CD4-positive, alpha-beta T cell treated with Interleukin-12 subunit alpha and Interleukin-12 subunit beta, for 1 hour (primary cell): ENCODE measurements at regions not wholly inside any gene's neighbourhood (a gene's known extent, or its start where the extent isn't known, plus 50 kb on each side); places are given as distances from the start of the nearest gene placed in this dataset.
"Not testable (repeated sequence)": the region's sequence is repeated elsewhere in the genome, so short reads cannot be mapped to it uniquely, and the experiment has no call there.

Source experiments
- DNase-seq: peaks from one replicate; pipeline ENCODE4 v3.0.0-alpha.2; 2020

DNA sequence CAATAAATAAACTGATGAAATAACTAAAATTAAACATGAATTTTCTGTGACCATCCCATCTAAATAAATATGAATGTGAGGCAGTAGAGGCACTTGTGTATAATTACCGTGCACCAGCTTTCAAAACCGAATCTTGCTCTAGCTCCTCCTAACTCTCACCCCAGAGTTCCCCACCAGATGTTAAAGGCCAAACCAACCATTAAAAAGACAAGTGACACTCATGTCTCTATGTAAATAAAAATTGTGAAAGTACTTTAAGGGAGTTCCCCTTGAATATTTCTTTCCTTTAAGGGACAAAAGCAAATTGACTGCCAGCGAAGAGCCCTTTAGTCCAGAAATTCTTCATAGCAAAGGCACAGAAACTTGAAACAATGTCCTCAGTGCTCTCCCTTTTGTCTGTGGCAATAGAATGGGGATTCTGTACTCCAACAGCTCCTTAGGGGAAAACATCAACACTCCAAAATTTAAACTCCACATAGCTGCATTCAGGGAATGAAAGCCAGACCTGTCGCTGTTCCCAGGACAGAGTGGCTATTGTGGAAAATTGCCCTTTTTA, 101.7 kb upstream of the SOX21 start:
- DNase-seq: no peak

DNA sequence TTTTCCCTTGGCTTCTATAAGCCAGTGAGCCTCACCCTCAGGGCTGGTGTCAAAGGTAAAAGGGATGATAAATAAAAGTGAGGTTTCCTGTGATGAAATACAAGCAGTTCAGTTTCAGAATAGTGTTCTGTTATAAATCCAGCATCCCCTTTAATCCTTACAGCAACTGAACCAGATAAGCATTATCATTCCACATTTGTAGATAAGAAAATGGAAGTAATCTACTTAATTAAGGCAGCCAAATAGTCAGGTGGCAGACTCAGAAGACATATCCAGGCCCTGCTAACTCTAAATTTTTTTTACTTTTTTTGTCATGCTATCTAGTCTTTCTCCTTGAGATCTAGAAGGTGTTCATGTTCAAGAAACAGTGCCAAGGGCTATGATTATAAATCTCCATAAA, 99.4 kb upstream of the SOX21 start:
- DNase-seq: no peak

DNA sequence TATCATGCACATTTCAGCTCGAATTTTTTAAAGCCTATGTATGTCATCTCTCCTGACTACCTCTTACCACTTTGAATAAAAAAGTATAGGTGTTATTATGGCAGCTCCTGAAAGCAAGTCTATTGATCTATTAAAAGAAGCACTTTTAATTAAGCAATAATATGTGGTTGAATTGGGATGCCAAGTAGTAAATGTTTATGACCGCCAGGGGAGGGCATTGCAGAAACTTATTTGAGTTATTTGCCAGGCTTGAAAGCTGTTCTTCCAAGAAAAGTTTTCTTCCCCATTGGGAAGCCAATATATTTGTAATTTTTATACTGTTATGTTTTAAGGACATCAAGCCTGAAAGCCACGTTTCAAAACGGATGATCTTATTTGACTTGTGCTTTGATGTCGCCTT, 88.1 kb upstream of the SOX21 start:
- DNase-seq: no peak

DNA sequence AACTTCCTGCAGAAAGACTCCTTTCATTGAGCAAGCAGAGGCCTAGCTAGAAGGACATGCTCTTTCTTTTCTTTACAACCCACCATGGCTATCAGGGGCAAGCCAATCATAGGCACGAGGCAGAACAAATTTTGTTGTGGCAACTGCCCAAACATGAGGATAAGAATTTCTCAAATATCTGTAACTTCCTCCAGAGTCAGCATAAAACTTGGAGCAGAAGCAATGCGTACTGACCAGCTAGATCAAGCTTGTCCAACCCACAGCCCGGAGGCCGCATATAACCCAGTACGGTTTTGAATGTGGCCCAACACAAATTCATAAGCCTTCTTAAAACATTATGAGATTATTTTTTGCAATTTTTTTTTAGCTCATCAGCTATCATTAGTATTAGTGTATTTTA, 87.0 kb upstream of the SOX21 start:
- no peak for DNase-seq

DNA sequence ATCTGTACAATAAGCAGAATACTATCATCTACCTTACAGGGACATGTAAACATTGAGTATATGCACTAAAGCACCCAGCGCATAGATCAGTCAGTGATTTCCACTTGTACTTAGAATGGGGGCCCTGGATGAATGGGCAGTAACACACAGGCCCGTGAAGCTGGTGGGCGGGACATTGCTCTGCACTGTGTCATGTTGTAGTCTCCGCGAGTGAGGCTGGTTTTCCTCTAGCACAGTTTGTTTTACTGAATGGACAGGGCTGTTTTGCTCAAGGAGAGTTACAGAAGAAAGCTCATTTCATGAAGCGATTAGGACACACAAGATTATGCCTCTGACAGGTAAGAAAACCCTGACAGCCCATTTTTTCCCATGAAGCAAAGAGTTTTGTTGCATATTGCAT, 86.4 kb upstream of the SOX21 start:
- no peak for DNase-seq

DNA sequence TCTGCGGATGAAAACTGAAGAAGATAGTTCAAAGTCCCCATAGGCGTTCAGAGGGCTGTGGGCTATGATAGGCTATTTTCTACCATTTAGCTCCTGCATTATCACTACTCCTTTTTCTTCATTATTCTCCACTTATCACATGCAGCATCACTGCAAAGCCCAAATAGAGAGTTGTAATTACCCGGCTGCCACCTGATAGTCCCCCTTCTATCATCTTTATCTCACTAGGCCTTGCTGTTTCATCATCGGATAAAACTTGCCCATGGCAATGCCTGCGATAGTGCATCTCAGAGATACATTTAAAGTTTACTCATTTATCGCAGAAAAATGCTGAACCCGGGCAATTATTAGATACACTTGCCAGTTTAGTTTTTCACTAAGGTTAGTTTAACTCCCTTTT, 82.9 kb upstream of the SOX21 start:
- no peak for DNase-seq

DNA sequence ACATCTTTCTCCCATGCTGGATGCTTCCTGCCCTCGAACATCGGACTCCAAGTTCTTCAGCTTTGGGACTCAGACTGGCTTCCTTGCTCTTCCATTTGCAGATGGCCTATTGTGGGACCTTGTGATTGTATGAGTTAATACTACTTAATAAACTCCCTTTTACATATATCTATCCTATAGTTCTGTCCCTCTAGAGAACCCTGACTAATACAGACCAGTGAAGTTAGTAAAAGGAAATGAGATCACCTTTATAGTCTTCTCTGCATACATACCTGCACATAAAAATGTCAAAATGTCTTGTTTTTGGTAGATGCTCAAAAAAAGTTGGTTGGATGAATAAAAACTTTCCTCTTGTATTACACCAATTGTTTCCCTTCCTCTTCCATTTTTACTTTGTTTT, 73.9 kb upstream of the SOX21 start:
- not testable (repeated sequence) for DNase-seq

DNA sequence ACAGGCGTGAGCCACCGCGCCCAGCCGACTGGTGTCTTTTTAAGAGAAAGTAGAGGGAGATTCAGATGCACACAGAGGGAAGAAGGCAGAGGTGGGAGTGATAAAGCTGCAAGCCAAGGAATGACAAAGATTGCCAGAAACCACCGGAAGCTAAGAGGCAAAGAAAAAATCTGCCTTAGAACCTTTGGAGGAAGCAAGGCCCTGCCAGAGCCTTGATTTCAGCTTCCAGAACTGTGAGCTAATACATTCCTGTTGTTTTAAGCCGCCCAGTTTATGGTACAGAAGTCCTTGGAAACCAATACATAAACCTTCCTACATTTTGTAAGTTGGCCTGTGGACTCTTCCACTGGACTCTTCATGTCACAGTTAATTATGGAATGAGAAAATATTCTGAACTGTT, 71.7 kb upstream of the SOX21 start:
- DNase-seq: no peak

DNA sequence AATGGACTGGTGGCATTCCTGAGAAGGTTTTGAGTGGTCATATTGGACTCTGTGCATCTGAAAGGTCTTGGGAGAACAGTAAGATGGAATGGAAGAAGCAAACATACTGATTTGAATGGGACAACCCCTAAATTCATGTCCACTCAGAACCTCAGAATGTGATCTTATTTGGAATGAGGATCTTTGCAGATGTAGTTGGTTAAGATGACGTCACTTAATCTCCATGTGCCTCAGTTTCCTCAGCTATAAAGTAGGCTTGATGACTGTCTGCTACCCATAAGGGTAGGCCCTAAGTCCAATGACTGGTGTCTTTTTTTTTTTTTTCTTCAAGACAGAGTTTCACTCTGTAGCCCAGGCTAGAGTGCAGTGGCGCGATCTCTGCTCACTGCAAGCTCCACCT, 71.1 kb upstream of the SOX21 start:
- no peak for DNase-seq

DNA sequence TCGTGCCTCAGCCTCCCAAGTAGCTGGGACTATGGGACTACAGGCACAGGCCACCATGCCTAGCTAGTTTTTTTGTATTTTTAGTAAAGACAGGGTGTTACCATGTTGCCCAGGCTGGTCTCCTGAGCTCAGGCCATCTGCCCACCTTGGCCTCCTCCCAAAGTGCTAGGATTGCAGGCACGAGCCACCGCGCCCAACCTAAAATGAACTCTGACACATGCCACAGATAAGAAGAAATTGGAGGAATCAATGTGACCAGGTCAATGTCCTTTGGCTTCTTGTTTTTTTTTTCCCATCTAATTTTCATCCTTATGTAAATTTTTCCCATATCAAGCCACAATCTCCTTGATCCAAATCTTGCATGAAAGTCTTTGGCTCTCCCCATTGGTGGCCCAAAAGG, 68.1 kb upstream of the SOX21 start:
- no peak for DNase-seq

DNA sequence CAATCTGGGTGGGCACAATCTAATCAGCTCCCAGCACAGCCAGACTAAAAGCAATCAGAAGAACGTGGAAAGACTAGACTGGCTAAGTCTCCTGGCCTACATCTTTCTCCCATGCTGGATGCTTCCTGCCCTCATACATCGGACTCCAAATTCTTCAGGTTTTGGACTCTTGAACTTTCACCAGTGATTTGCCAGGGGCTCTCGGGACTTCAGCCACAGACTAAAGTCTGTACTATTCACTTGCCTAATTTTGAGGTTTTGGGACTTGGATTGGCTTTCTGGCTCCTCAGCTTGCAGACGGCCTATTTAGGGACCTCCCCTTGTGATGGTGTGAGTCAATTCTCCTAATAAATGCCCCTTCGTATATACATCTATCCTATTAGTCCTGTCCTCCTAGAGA, 66.6 kb upstream of the SOX21 start:
- DNase-seq: no peak

DNA sequence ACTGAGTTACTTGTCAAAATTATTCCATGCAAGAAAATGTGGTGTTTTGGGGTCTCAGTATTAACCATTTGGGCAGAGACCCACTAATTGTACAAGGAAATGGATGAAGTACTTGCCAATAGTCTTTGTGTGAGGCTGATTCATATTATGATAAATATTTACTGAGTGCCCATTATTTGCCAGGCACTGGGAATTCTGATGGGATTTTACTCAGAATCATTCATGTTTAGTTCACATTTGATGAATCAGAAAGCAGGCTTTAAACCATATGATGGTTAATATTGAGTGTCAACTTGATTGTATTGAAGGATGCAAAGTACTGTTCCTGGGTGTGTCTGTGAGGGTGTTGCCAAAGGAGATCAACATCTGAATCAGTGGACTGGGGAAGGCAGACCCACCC, 66.2 kb upstream of the SOX21 start:
- no peak for DNase-seq

DNA sequence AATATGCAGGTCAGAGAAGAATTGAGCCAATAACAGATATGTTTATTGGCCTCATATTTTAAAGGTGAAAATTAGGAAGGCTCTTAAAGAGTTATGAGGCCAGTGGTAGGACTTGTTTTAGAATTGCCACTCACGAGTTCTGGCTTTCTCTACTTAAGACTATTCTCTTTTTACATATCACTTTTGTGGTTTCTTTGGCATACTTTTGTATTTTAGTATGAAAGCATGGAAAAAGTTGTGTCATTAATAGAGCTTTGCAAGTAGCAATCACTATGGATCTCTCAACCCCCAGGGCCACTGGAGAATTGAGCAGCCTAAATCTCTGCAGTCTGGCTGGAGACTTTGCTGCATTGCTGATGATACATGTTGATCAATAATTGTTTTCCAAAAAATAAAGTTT, 64.6 kb upstream of the SOX21 start:
- DNase-seq: no peak

DNA sequence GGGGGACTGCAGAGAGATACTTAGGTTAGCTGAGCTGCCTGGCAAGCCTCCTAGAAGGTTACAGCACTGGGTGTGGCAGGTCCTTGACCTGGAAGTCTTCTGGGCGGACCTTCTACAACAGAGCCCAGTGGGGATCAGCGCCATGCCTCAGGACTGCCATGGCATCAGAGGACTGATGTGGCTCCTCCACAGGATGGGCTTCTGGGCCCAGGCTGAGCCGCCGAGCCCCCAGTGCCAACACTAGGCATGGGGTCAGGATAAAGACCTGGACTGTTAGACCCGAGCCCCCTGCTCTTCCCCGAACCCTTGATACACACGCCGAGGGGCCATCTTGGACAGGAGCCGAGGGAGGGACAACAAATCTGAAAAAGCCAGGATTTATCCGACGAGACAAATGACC, 64.0 kb upstream of the SOX21 start:
- DNase-seq: no peak

DNA sequence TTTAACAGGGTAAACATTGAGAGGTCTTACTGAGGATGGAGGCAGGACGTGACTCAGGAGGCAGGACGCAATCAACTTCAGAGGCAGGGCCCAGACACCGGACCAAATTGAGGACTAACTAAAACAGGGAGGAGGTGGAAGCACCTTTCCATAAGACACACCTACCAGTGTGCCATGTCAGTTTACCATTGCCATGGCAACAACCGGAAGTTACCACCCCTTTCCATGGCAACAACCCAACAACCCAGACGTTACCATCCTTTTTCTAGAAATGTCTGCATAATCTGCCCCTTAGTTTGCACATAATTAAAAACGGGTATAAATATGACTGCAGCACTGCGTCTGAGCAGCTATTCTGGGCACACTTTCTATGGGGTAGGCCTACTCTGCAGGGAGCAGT, 53.5 kb upstream of the SOX21 start:
- no peak for DNase-seq

DNA sequence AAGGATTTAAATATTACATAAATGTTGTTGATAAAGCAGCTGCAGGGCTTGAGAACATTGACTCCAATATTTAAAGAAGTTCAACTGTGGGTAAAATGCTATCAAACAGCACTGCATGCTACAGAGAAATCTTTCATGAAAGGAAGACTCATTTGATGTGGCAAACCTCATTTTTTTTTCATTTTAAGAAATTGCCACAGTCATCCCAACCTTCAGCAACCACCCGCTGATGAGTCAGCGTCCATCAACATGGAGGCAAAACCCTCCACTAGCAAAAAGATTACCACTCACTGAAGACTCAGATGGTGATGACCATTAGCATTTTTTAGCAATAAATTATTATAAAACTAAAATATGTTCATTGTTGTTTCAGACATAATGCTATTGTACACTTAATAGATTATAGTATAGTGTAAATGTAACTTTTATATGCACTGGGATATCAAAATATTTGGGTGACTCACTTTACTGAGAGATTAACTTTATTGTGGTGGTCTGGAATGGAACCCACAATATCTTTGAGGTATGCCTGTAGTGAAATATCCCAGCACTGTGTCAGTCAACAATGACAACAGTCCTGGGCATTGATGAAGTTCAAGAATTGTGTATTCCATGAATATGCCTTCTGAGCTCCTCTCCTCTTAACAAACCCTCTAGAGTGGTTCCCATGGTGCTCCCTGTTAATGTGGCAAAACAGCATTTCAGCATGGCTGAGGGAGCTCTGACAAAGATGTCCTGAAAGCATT, 52.4 kb upstream of the SOX21 start:
- DNase-seq: no peak
